HG02885 (cell line): ENCODE measurements at regions not wholly inside any gene's neighbourhood (a gene's known extent, or its start where the extent isn't known, plus 50 kb on each side); places are given as distances from the start of the nearest gene placed in this dataset.

Experiments used
- ATAC-seq: cut with Tn5 transposase; IDR thresholded peaks from one replicate; pipeline ENCODE4 v1.9.1; 2021; ENCODE audit warnings: mild to moderate bottlenecking; ENCODE audit not compliant: unreplicated experiment, poor library complexity

DNA sequence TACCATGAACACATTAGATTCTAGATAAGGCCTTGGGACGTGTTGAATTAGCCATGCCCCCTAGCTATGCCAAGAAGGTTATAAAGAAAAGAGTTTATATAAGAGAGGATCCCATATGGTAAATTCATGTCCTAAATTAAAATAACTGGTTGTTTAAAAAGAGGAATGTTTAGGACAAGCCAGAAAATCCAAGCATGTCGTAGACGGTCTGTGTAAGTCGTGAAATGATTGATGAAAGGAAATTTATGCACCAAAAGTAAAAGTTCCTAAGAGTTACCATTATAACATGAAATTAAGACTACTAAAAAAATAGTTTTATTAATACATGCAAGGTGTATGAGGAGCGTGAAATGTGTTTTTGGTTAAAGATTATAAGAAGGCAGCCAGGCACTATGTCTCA is 624.9 kb downstream of the ARL4A start:
- no peak for ATAC-seq

DNA sequence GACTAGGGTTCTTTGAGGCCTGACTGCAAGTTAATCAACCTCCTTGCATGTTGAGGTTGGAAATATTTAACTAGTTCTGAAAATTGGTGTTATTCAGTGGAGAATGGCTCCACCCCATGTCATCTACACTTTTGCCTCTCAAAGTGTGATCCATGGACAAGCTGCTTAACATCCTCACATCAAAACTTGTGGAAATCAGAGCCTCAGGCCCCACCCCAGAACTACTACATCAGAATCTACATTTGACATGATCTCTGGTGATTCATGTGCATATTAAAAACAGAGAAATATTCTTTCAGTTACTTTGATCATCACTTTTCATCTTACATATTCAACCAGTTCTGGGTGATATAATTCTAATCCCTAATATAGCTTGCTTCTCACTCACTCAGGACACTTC is 632.9 kb downstream of the ARL4A start:
- no peak for ATAC-seq

DNA sequence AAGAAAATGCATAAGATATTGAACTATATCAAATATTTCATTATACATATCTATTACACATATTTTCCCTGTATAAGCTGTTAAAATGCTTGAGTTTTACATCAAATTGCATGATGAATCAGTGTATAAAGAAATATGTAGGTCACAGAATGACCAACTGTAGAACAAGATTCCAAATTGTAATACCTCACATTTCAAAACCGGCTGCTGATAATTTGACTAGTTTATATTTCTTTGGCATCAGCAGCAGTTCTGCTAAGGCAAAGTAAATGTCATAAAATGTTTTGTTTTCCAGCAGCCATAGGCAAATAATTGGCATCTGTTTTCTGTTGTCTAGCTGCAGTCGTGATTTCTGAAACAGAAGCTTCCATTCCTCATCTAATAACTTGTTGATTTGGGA is 633.9 kb downstream of the ARL4A start:
- ATAC-seq = no peak

DNA sequence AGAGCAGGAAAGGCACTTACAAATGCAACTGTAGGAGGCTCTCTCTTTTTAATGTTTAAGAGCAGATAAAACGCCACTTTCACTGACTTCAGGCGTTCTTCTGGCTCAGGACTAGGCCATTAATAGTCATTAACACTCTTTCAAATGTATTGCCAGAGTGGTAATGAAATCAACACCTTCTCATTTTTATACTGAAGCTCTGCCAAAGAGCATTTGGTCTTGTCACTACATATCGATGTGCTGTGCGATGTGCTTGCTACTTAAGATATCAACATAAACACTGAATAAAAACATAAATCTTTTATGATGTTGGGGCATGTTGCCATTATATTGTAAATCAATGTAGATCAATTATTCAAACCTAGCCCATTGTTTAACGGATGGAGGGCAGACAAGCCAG is 634.7 kb downstream of the ARL4A start:
- no peak for ATAC-seq

- ATAC-seq = no peak
Observed at GRCh38 chr7:13327669-13328068, 640.2 kb downstream of the ARL4A start.

GRCh38 chr7:13333371-13333770 is 645.9 kb downstream of the ARL4A start:
- no peak for ATAC-seq

- no peak for ATAC-seq
Observed at GRCh38 chr7:13336227-13336626, 648.8 kb downstream of the ARL4A start.

GRCh38 chr7:13352677-13353076 is 636.8 kb downstream of the ETV1 start:
- ATAC-seq = no peak

DNA sequence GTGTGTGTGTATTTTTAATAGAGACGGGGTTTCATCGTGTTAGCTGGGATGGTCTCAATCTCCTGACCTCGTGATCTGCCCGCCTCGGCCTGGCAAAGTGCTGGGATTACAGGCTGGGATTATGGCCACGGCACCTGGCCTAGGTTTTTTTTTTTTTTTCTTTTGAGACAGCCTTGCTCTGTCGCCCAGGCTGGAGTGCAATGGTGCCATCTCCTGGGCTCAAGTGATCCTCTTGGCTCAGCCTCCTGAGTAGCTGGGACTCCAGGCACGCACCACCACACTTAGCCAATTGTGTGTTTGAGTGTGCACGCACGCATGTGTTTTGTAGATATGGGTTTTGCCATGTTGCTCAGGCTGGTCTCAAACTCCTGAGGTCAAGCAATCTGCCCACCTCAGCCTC is 629.8 kb downstream of the ETV1 start:
- ATAC-seq = no peak

DNA sequence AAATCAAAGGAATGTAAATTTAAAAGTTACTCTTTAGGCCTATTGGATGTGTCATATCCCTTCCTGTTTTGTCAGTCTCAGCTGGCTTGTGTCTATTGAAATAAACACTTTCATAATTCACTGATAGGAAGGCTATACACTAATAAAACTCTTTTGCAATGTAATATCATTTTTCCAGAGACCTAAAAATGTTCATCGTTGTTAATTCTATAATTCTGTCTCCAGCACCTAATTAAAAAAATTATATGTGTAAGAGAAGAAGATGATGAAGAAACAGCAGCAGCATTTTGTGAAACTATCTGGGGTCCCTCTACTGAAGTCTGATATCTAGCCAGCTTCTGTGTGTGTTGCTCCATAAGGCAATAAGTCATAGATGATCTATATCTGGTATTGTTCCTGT is 602.7 kb downstream of the ETV1 start:
- ATAC-seq = no peak

- no peak for ATAC-seq
Observed at GRCh38 chr7:13407911-13408310, 581.6 kb downstream of the ETV1 start.

GRCh38 chr7:13411151-13411550 is 578.3 kb downstream of the ETV1 start:
- ATAC-seq = no peak

DNA sequence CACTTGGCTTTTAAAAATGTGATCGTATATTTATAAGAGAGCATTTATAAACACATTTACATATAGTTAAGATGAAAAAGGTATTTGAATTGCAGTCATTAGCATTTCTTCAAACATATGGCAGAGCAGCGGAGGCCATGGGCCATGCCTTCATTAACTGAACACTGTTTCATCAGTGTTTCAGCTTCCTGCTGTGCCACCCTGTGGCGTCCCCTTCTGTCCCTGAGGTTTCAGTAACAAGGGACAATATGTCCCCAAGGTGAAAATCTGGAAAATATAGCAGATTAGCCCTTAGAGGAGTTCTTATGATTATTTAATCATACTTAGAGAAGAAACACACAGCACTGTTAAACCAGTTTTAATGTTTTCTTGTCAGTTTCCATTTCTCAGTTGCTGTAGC is 577.8 kb downstream of the ETV1 start:
- no peak for ATAC-seq

DNA sequence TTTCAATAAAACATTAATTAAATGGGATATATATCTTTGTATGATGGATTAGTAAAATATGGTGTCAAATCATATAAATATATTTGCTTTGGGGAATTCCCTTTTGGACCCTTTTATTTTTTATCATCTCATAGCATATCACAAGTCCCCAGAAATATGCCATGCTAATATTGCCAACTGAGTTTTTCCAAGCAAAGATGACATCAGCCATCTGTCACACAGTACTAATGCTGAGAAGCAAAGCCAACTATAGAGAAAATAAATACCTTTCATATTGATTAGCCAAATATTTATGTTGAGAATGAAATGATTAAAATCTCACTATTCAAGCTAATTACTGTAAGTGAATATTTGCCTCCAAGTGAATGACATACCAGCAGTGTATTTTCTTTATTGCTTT is 575.3 kb downstream of the ETV1 start:
- ATAC-seq = no peak

- ATAC-seq = no peak
Observed at GRCh38 chr7:13414661-13415107, 574.8 kb downstream of the ETV1 start.

GRCh38 chr7:13416071-13416470 is 573.4 kb downstream of the ETV1 start:
- ATAC-seq = no peak

- ATAC-seq = no peak
Observed at GRCh38 chr7:13416544-13416943, 572.9 kb downstream of the ETV1 start.

- no peak for ATAC-seq
Observed at GRCh38 chr7:13420726-13421125, 568.7 kb downstream of the ETV1 start.

DNA sequence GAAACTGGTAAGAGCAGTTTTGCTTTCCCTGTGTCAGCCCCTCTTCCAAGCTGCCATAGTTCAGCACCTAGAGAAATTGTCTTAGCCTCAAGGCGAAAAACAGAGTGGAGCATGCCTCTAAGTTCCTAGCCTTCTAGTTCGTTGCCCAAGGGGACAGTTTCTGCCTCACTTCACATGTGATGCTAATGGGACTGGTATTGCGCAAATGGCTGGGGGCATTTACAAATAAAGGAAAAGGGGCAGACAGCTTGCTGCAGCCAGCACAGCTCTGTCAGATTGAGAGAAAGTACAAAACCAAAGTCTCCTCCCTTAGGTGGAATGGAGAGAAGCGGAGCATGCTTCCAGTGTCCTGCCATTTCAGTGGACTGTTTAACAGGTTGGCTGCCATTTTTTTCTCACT is 567.7 kb downstream of the ETV1 start:
- no peak for ATAC-seq

DNA sequence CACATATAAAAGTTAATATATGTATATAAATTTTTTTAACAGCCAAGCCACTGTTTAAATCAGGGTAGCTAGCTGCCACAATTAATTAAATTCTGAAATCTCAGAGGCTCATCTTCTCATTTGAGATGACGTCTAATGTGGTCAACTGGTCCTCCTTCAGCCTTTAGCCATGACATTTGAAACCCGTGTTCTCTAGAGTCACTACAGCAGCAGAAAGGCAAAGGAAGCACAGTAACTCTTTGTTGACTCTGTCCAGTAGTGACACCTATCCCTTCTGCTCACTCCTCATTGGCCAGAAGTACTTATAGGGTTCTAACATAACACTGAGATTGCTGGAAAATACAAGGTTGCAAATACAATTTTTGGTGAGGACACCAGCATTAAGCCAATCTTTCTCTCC is 555.5 kb downstream of the ETV1 start:
- ATAC-seq = no peak

DNA sequence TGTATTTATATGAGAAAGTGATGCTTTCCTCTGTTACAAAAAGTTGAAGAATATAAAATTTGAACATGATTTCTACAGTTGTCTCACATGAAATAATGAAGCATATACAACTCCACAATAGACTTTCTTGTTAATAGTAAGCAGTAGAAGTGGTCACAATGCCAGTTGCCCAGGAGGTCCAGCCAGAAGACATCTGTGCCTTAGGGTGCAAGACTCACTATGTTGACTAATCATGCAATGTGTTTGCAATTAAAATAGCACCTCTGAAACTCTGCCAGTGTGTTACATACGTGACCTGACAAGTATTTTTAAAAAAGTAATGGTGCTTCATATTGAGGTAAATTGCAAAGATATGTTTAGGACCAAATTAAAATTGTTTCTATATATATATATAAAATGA is 547.2 kb downstream of the ETV1 start:
- ATAC-seq = no peak

DNA sequence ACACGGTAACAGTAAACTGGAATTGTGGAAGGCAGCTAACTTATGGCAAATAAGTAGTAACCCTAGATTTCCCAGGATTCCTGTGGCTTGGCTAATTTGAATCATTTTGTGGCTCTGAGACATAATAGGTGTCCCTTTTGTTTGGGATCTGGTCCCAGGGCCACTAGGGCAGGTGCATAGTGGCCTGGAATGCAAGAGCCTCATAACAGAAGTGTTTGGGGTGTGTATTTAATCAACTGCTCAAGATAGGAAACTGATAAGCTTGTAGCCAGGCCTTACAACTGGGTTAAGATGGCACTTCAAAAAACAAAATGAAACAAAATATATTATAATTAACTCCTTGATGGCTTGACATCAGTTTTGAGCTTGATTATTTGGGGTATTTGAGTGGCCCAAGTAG is 541.8 kb downstream of the ETV1 start:
- no peak for ATAC-seq

DNA sequence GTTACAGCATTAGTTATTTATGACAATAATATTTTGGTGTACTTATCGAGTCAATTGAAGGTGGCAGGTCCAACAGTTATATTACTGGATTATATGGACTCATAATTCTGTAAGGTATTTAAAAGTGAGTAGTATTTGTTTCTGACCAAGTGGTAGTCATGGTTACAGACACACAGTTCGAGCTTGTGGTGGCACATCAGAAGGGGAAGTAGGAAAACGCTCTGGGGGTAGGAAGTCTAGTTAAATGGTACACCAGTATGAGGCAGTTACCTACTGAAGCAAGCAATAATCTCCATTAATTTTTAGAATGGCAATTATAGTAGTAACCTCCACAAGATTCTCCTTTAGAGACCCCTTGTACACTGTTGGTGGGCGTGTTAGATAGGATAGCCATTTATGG is 541.2 kb downstream of the ETV1 start:
- no peak for ATAC-seq
